ENCODE measurements at regions not wholly inside any gene's neighbourhood (a gene's known extent, or its start where the extent isn't known, plus 50 kb on each side); places are given as distances from the start of the nearest gene placed in this dataset.
"Not testable (repeated sequence)": the region's sequence is repeated elsewhere in the genome, so short reads cannot be mapped to it uniquely, and the experiment has no call there.

DNA sequence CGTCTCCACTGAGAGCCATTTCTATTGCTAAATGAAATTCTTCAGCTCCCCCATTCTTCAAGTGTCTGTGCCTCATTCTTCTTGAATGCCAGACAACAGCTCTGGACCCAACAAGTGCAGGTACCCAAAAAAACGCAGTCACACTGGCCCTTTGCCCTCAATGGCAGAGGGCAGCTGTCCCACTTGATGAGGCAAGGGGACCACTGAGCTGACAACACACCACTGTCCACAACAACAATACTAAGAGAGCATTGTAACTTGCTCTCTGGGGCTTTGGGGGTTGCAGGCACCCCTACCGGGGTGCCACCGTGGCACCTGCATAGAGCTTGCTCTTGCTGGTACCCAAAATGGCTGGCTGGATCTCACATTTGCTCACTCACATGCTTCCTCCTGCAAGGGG is 827.0 kb upstream of the DDX18 start:
- DNase-seq, result no peak
- intact Hi-C loops (cut with micrococcal nuclease; ENCODE audit: unreplicated experiment), result no loop called here
- H3K27ac Mint-ChIP-seq (ENCODE audit: unreplicated experiment), result no peak overlapping the region
- H3K36me3 Mint-ChIP-seq (ENCODE audit: insufficient read depth, unreplicated experiment), result no peaks in the 10 kb centered on the region
- no peak overlapping the region for H3K4me3 Mint-ChIP-seq (ENCODE audit: low read depth, unreplicated experiment)
- CTCF ChIA-PET, result interaction anchor here (0.8 kb wide), 1 partner anchor 12 kb away, joined by 3 read pairs; no protein-coding TSS in a partner anchor
- no peaks in the 10 kb centered on the region for H3K27me3 Mint-ChIP-seq (ENCODE audit: unreplicated experiment)
- H3K9me3 Mint-ChIP-seq (ENCODE audit: low read depth, unreplicated experiment), result peaks cover 3% of the 10 kb centered on the region
- TF ChIP-seq, protein P1, sequence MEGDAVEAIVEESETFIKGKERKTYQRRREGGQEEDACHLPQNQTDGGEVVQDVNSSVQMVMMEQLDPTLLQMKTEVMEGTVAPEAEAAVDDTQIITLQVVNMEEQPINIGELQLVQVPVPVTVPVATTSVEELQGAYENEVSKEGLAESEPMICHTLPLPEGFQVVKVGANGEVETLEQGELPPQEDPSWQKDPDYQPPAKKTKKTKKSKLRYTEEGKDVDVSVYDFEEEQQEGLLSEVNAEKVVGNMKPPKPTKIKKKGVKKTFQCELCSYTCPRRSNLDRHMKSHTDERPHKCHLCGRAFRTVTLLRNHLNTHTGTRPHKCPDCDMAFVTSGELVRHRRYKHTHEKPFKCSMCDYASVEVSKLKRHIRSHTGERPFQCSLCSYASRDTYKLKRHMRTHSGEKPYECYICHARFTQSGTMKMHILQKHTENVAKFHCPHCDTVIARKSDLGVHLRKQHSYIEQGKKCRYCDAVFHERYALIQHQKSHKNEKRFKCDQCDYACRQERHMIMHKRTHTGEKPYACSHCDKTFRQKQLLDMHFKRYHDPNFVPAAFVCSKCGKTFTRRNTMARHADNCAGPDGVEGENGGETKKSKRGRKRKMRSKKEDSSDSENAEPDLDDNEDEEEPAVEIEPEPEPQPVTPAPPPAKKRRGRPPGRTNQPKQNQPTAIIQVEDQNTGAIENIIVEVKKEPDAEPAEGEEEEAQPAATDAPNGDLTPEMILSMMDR (IDR thresholded peaks at IDR 0.05; ENCODE audit: unreplicated experiment), result no peak
- no peaks in the 10 kb centered on the region for H3K4me1 Mint-ChIP-seq (ENCODE audit: low read depth, unreplicated experiment)
- BruUV-seq (replicated peaks), result no TSS peak

DNA sequence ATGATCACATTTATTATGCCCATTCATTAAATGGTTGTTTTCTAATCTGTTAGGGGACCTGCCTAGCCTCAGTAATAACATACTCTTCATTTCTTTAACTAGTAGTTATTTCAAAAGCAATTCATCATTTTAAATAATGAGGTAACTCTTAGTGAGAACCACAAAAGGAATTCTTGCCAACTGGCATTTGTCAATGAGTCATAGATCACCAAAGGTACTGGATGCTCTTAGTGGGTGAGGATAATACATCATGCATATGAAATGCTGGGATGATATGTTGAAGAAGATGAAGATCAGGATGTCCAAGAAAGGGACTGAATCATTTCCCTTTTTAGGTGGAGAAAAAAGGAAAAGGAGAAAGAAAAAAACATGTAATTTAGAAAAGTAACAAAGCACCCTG is 826.2 kb upstream of the DDX18 start:
- H3K4me3 Mint-ChIP-seq (ENCODE audit: low read depth, unreplicated experiment), result no peak overlapping the region
- no peak overlapping the region for H3K27ac Mint-ChIP-seq (ENCODE audit: unreplicated experiment)
- H3K4me1 Mint-ChIP-seq (ENCODE audit: low read depth, unreplicated experiment), result no peaks in the 10 kb centered on the region
- H3K36me3 Mint-ChIP-seq (ENCODE audit: insufficient read depth, unreplicated experiment), result no peaks in the 10 kb centered on the region
- intact Hi-C loops (cut with micrococcal nuclease; ENCODE audit: unreplicated experiment), result loop anchor here (1.0 kb wide), 1 partner anchor 568 kb away; no protein-coding TSS in a partner anchor
- peaks cover 3% of the 10 kb centered on the region for H3K9me3 Mint-ChIP-seq (ENCODE audit: low read depth, unreplicated experiment)
- no peaks in the 10 kb centered on the region for H3K27me3 Mint-ChIP-seq (ENCODE audit: unreplicated experiment)
- no TSS peak for BruUV-seq (replicated peaks)
- TF ChIP-seq, protein P1 (IDR thresholded peaks at IDR 0.05; ENCODE audit: unreplicated experiment), result no peak
- DNase-seq, result no peak
- CTCF ChIA-PET, result no interaction called here

DNA sequence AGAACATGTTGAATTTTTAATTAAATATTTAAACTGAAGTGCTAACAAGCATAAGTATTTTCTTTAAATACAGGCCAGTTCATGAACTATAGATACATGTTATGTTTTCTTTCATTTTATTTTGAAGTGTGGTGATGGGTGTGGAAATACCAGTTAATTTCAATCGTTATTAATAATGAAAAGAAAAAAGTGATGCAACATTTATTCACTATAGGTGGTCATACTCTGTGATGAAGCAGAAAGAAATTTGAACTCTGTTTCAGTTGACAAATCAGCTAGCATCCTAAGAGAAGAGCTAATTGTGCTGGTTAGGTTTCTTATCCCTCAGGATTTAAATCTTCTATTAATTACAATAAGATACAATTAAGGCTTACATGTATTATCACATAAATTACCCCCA is 795.1 kb upstream of the DDX18 start:
- Mint-ChIP-seq H3K9me3 (ENCODE audit: low read depth, unreplicated experiment) (no peaks in the 10 kb centered on the region), H3K36me3 (ENCODE audit: insufficient read depth, unreplicated experiment) (no peaks in the 10 kb centered on the region), H3K4me1 (ENCODE audit: low read depth, unreplicated experiment) (no peaks in the 10 kb centered on the region), H3K4me3 (ENCODE audit: low read depth, unreplicated experiment) (no peak overlapping the region), H3K27ac (ENCODE audit: unreplicated experiment) (no peak overlapping the region), H3K27me3 (ENCODE audit: unreplicated experiment) (no peaks in the 10 kb centered on the region)
- CTCF ChIA-PET, result no interaction called here
- DNase-seq, result no peak
- no TSS peak for BruUV-seq (replicated peaks)
- TF ChIP-seq, protein P1 (IDR thresholded peaks at IDR 0.05; ENCODE audit: unreplicated experiment), result no peak
- intact Hi-C loops (cut with micrococcal nuclease; ENCODE audit: unreplicated experiment), result no loop called here

DNA sequence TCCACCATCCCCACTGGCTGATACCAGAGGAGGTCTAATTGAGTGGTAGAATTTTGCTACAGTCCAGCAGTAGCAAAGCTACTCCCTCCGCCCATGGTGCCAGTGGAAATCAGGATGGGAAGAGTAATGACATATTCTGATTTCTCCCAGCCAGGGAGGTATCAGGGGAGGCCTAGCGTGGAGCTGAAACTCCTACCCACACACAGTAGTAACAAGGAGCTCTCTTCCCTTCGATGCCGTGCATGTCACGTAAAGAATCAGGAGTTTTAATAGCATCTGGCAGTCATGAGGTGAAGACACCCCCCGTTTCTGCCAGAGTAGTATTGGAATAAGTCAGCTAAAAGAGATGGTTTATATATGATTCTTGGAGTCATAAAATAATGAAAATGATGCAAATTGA is 786.8 kb upstream of the DDX18 start:
- CTCF ChIA-PET, result no interaction called here
- Mint-ChIP-seq H3K27me3 (ENCODE audit: unreplicated experiment) (no peaks in the 10 kb centered on the region), H3K4me3 (ENCODE audit: low read depth, unreplicated experiment) (no peak overlapping the region), H3K36me3 (ENCODE audit: insufficient read depth, unreplicated experiment) (no peaks in the 10 kb centered on the region), H3K9me3 (ENCODE audit: low read depth, unreplicated experiment) (peaks cover 5% of the 10 kb centered on the region), H3K4me1 (ENCODE audit: low read depth, unreplicated experiment) (no peaks in the 10 kb centered on the region), H3K27ac (ENCODE audit: unreplicated experiment) (no peak overlapping the region)
- BruUV-seq (replicated peaks), result no TSS peak
- intact Hi-C loops (cut with micrococcal nuclease; ENCODE audit: unreplicated experiment), result no loop called here
- DNase-seq, result no peak
- TF ChIP-seq, protein P1 (IDR thresholded peaks at IDR 0.05; ENCODE audit: unreplicated experiment), result no peak

DNA sequence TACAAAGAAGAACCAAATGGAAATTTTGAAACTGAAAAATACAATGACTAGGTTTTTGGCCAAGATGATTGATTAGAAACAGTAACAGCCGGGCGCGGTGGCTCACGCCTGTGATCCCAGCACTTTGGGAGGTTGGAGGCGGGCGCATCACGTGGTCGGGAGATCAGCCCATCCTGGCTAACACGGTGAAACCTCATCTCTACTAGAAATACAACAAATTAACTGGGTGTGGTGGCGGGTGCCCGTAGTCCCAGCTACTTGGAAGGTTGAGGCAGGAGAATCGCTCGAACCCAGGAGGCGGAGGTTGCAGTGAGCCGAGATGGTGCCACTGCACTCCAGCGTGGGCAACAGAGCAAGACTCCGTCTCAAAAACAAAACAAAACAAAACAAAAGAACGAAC is 785.8 kb upstream of the DDX18 start:
- intact Hi-C loops (cut with micrococcal nuclease; ENCODE audit: unreplicated experiment); BruUV-seq (replicated peaks); H3K27me3 Mint-ChIP-seq (ENCODE audit: unreplicated experiment); H3K36me3 Mint-ChIP-seq (ENCODE audit: insufficient read depth, unreplicated experiment); DNase-seq; H3K27ac Mint-ChIP-seq (ENCODE audit: unreplicated experiment); H3K9me3 Mint-ChIP-seq (ENCODE audit: low read depth, unreplicated experiment); H3K4me3 Mint-ChIP-seq (ENCODE audit: low read depth, unreplicated experiment); H3K4me1 Mint-ChIP-seq (ENCODE audit: low read depth, unreplicated experiment); CTCF ChIA-PET: not testable (repeated sequence)

Data from Calu3 (cell line).